Fibroblast of skin of back (primary cell): ENCODE measurements at regions not wholly inside any gene's neighbourhood (a gene's known extent, or its start where the extent isn't known, plus 50 kb on each side); places are given as distances from the start of the nearest gene placed in this dataset.
"Not testable (repeated sequence)": the region's sequence is repeated elsewhere in the genome, so short reads cannot be mapped to it uniquely, and the experiment has no call there.

Experiments
- DNase-seq: peaks from one replicate; pipeline ENCODE4 v3.0.0-alpha.2; 2013

GRCh38 chr4:179352221-179352620 is 1910.0 kb upstream of the AGA start:
- DNase-seq: no peak

DNA sequence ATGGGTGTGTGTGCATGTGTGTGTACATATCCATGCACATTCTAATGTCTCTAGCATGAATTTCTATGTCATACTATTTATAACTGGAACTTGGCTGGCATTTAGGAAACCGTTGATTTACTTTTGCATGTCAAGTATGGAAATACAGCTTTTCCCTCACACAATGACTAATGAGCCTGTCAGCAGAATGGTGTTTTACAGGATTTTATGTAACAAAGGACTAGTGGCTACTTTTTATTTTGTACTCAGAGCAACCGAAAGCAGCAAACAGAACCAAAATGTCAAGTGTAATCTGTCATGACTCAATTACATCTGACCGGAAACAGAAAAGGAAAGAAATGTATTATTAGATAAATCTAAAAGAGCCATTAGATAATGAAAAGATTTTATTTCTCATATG is 1911.5 kb upstream of the AGA start:
- no peak for DNase-seq

GRCh38 chr4:179361978-179362486 is 1919.8 kb upstream of the AGA start:
- DNase-seq: no peak

- not testable (repeated sequence) for DNase-seq
Measured at GRCh38 chr4:179365932-179366331, 1923.7 kb upstream of the AGA start.

DNA sequence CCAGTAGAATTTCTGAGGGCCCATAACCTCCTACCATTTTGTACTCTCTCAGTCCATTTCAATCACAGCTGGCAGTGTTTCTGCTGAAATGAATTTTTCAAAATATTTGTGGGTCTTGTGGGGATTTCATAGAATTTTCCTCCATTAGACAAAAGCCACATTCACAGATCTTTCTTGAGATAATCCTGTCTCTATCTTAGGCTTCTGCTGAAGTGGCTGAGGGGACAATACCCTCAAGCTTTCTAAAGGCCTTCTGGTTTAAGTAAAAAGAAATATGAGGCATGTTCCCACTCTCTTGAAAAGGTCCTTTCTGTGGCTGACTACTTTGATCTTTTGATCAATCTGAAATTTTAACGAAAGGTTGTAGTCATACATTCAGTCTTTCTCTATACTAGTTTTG is 1930.0 kb upstream of the AGA start:
- no peak for DNase-seq

DNA sequence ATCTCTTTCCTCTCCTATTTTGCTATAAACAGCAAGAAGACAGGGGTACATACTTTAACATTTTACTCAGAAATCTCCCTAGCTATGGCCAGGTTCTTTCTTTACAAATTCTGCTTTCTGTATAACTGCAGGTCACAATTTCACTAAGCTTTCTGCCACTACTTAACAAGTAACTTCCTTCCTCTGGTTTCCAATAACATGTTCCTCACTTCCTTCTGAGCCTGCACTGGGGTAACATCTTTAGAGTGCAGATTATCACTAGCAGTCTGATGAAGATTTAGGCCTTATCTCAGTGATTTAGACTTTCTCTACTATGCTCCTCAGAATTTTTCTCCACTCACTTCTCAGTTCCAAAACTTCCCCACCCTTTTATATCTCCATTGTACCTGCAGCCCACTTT is 1930.5 kb upstream of the AGA start:
- no peak for DNase-seq

GRCh38 chr4:179378847-179379246 is 1936.6 kb upstream of the AGA start:
- DNase-seq: not testable (repeated sequence)

GRCh38 chr4:179392787-179393186 is 1950.5 kb upstream of the AGA start:
- no peak for DNase-seq

DNA sequence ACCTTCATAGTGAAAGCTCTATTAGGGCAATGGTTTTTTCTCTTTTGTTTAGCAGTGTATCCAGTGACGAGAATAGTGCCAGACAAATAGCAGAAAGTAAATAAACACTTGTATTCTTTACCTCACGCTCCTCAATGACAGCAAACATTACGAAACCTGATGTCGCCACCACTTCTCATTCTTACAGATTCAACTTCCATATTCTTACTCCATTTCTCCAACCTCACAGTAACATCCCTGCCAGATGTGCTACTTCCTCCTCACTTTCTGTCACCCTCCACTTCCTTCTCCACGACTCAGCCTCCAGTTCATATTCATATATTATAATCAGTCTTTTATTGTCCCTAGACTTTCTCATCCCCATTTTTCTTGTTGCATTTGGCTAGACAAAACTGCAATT is 1956.2 kb upstream of the AGA start:
- DNase-seq: no peak

DNA sequence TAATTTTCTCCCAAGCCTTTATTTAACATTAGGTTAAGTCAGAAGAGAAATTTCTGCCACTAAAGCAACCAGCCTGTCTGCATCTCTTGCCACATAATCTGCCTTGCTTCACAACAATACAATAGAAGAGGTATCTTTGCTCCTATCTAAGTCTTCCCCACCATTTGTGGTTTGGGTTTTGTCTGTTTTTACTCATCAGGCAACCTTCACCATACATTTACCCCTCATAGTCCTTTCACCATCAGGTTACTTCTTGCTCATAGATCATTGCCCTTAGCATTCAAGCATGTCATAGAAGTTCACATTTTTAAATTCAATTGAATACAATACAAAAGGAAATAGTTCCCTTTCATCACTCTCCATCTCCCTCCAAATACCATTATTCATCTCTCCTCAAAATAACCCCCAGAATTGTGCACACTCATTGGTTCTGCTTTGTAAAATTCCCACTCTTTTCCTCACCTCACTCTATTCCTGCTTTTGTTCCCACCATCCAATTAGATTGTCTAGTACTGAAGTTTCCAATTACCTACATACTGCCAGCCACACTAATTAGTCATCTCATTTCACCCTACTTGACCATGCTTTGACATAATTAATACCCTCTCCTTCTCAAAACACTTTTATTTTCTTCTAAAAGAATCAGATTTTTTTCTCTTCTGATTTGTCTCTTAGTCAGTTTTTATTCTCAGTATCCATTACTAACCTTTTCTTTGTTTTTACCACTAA is 1957.0 kb upstream of the AGA start:
- no peak for DNase-seq

- DNase-seq: peak; percentile 18
Measured at GRCh38 chr4:179415037-179415846, 1973.0 kb upstream of the AGA start.

- no peak for DNase-seq
Measured at GRCh38 chr4:179415847-179416223, 1973.6 kb upstream of the AGA start.

DNA sequence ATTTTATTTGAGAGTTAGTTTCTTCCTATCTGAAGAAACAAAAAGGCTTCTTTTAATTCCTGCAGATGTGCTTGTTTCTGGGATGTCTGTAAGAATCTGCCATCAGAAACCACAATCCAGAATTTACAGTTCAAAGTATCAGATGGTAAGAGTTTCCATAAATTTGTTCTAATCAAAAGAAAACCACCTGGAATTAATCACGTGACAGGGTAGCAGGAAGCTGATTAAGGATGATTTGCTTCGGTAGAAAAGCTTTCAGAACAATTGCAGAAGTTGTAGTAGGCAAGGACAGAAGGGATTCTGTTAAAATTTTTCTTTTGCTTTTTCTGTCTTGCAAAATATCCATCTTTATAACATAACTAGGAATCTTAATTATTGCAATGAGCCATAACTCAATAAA is 1975.1 kb upstream of the AGA start:
- DNase-seq: no peak

GRCh38 chr4:179437962-179438361 is 1995.7 kb upstream of the AGA start:
- no peak for DNase-seq

- no peak for DNase-seq
Measured at GRCh38 chr4:179441596-179441995, 1999.4 kb upstream of the AGA start.

DNA sequence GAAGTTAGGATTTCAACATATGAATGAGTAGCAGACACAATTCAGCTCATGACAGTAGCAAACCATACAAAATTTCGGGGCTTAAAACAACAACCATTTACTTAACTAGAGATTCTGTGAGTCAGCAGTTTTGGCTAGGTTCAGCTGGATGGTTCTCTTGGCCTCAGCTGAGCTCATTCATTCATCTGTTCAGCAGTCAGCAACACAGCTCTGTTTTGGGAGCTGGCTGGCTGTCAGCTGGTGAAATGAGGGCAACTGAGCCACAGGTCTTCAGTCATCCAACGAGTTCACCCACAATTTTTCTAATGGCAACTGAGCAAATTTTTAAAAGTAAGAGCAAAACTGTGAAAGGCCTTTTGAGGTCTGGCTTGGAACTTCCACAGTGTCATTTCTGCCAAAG is 2005.1 kb upstream of the AGA start:
- no peak for DNase-seq

GRCh38 chr4:179465131-179465797 is 2023.0 kb upstream of the AGA start:
- DNase-seq: peak; percentile 12

DNA sequence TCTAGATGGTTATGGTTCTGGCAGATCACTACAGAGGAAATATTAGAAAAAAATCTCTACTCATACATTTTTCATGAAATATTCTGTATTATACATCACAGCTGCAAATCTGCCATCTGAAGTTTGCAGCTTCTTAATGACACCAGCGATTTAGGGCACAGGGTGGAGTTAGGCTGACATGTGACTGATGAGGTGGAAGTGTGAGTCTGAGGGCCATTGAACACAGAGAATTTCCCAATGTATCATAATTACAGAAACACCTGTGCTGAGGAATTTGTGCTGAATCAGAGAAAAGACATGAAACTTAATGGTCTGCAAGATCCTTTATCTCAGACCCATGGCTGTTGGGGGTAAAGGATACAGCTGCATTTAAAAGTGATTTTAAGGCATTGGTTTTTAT is 2025.6 kb upstream of the AGA start:
- DNase-seq: no peak

- DNase-seq: no peak
Measured at GRCh38 chr4:179472164-179472563, 2029.9 kb upstream of the AGA start.

- DNase-seq: no peak
Measured at GRCh38 chr4:179478608-179479007, 2036.4 kb upstream of the AGA start.

- DNase-seq: no peak
Measured at GRCh38 chr4:179485781-179486180, 2043.5 kb upstream of the AGA start.

DNA sequence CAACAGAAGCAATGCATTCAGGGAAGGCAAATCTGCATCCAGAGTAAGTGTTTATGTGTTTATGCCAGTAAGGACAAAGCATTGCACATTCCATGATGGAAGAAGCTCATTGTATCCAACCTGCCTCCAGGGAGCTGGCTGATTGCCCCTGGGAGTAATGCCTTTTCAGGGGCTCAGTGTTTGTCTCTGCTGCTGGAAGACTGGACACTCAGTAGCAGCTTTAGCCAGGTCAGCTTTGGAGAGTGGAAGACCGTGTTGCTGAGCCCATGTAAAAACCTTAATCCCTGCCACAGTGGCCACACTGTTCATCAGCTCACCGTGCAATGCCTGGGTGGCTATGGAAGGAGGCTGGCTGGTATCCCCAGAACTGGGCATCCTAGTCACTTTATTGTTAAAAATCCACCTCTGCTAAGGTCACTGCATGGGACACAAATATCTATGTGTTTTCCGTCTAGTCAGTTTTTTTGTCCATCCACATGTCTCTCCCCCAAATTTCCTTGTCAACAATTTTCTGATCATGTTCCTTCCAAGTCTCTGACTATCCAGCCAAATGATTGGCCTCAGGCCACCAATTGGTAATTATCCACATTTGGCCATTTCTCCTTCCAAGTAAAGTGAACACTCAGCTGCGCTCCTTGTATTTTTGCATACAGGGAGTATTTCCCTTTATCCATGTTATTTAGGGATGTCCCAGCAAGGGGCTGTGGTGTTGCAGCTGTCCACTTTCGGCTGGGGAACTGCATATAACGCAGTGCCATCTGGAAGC is 2044.5 kb upstream of the AGA start:
- DNase-seq: no peak
